Naive B cell (primary cell): ENCODE measurements at regions not wholly inside any gene's neighbourhood (a gene's known extent, or its start where the extent isn't known, plus 50 kb on each side); places are given as distances from the start of the nearest gene placed in this dataset.
"Not testable (repeated sequence)": the region's sequence is repeated elsewhere in the genome, so short reads cannot be mapped to it uniquely, and the experiment has no call there.

ENCODE experiments used
- ATAC-seq, 2 donors: fragments of 150-1000 bp; cut with Tn5 transposase; 2 replicates each; pipeline ENCODE4 v1.10.0; 2021; ENCODE audit warnings: low read depth in 2 of 2, mild to moderate bottlenecking in 2 of 2, moderate library complexity in 2 of 2
- DNase-seq: peaks from one replicate; pipeline ENCODE4 v3.0.0; 2022
- H3K27ac Mint-ChIP-seq, 6 donors: one replicate each; pipeline ENCODE4 v1.8.0; 2020 to 2022; ENCODE audit warnings: mild to moderate bottlenecking in 6 of 6, mixed read lengths in 6 of 6, moderate library complexity in 5 of 6, inconsistent platforms in 2 of 6
- H3K27me3 Mint-ChIP-seq, 3 donors: one replicate each; pipeline ENCODE4 v1.8.0; 2021 to 2022; ENCODE audit warnings: mixed read lengths in 3 of 3, mild to moderate bottlenecking in 1 of 3
- H3K36me3 Mint-ChIP-seq, 2 donors: one replicate each; pipeline ENCODE4 v1.8.0; 2020 to 2022; ENCODE audit warnings: mixed read lengths in 2 of 2, inconsistent platforms in 1 of 2, mild to moderate bottlenecking in 1 of 2
- H3K4me1 Mint-ChIP-seq, 3 donors: one replicate each; pipeline ENCODE4 v1.8.0; 2020 to 2022; ENCODE audit warnings: mixed read lengths in 3 of 3, inconsistent platforms in 1 of 3, mild to moderate bottlenecking in 1 of 3, moderate library complexity in 1 of 3
- H3K4me3 Mint-ChIP-seq, 8 donors: one replicate each; pipeline ENCODE4 v1.8.0; 2020 to 2022; ENCODE audit warnings: mild to moderate bottlenecking in 8 of 8, mixed read lengths in 8 of 8, moderate library complexity in 8 of 8, inconsistent platforms in 2 of 8
- H3K9me3 Mint-ChIP-seq, 7 donors: one replicate each; pipeline ENCODE4 v1.8.0; 2020 to 2022; ENCODE audit warnings: mixed read lengths in 7 of 7, mild to moderate bottlenecking in 5 of 7, inconsistent platforms in 2 of 7, moderate library complexity in 1 of 7

DNA sequence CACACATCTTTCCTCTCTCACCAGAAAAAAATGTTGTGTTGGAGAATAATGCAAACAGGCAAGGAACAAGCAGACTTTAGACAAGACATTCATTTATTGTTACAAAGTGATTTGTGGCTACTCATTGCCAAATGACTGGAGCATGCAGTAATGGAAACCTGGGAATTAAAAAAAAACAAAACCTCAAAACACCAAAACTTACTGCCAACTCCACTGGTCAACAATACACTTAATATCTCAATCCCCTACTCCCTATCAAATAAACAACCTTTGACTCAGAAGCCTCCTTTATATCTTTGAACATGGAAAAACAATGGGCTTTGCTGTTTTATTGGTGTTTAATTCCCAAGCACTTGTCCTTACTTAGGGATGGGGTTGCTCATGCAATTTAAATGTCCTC lies 112.8 kb downstream of the POSTN start:
- ATAC-seq = no peak
- DNase-seq = no peak
- H3K4me1 Mint-ChIP-seq = no peaks in the 10 kb centered on the region
- H3K27ac Mint-ChIP-seq = no peak overlapping the region
- no peaks in the 10 kb centered on the region for H3K36me3 Mint-ChIP-seq
- H3K4me3 Mint-ChIP-seq = no peak overlapping the region
- peaks cover 0 to 2% (median 0%) of the 10 kb centered on the region in 7 donors for H3K9me3 Mint-ChIP-seq
- H3K27me3 Mint-ChIP-seq = no peaks in the 10 kb centered on the region

- Mint-ChIP-seq H3K9me3 (peaks cover 0 to 4% (median 0%) of the 10 kb centered on the region in 7 donors), H3K27ac (no peak overlapping the region), H3K36me3 (no peaks in the 10 kb centered on the region)
Measured at GRCh38 chr13:37484056-37484455, 114.5 kb downstream of the POSTN start.

DNA sequence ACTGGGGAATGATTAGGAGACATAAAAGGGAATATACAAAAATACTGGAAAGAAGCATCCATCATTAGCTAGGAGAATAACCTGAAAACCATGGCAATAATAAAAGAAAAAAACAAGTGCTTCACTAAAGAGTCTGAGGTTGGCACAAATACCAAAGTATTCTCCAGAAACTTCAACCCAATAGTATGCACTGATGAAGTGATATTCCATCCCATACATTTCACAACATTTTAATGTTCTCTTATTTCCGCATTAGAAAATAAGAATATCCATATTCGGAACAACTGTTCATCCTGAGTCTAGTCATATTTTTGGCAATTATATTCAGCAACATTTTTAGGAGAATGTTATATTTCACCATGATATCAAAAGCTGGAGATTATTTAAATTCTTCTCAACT lies 116.2 kb downstream of the POSTN start:
- Mint-ChIP-seq H3K4me1 (no peaks in the 10 kb centered on the region), H3K9me3 (peaks cover 0 to 4% (median 0%) of the 10 kb centered on the region in 7 donors), H3K36me3 (no peaks in the 10 kb centered on the region), H3K4me3 (no peak overlapping the region), H3K27ac (no peak overlapping the region), H3K27me3 (no peaks in the 10 kb centered on the region)
- DNase-seq (no peak), ATAC-seq (no peak)

More at GRCh38 chr13:37484056-37484455, 114.5 kb downstream of the POSTN start:
- no peak for DNase-seq
- Mint-ChIP-seq H3K4me3 (no peak overlapping the region), H3K4me1 (no peaks in the 10 kb centered on the region), H3K27me3 (no peaks in the 10 kb centered on the region)
- ATAC-seq = no peak

- ATAC-seq (no peak), DNase-seq (no peak)
- Mint-ChIP-seq H3K36me3 (no peaks in the 10 kb centered on the region), H3K27me3 (no peaks in the 10 kb centered on the region), H3K9me3 (peaks cover 0 to 4% (median 0%) of the 10 kb centered on the region in 7 donors), H3K4me3 (no peak overlapping the region), H3K4me1 (no peaks in the 10 kb centered on the region), H3K27ac (no peak overlapping the region)
Measured at GRCh38 chr13:37481885-37482227, 116.7 kb downstream of the POSTN start.

GRCh38 chr13:37481011-37481884 lies 117.3 kb downstream of the POSTN start:
- Mint-ChIP-seq H3K27ac (no peak overlapping the region), H3K4me1 (no peaks in the 10 kb centered on the region), H3K9me3 (peaks cover 0 to 4% (median 0%) of the 10 kb centered on the region in 7 donors), H3K4me3 (no peak overlapping the region), H3K36me3 (no peaks in the 10 kb centered on the region), H3K27me3 (no peaks in the 10 kb centered on the region)
- ATAC-seq (no peak), DNase-seq (no peak)

DNA sequence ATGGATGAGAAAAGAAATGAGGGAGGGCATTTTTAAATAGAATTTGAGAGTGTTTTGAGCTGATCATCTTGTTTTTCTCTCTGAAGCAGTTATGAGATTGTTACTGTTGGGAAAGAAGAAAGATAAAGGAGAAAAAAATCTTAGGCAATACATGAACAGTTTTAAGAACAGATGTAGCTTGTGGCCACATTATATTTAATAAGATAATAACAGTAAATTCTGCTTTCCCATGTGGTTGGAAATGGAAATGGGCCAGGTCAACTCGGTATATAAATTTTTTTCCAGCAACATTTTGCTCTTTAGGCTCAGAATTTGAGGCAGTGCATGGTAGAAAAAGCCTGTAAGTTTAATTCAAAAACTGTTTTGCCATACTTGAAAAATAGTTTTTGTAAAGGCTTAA lies 118.7 kb downstream of the POSTN start:
- Mint-ChIP-seq H3K4me3 (no peak overlapping the region), H3K4me1 (no peaks in the 10 kb centered on the region), H3K36me3 (no peaks in the 10 kb centered on the region), H3K9me3 (peaks cover 0 to 4% (median 0%) of the 10 kb centered on the region in 7 donors), H3K27ac (no peak overlapping the region), H3K27me3 (no peaks in the 10 kb centered on the region)
- ATAC-seq = no peak
- DNase-seq = no peak

- ATAC-seq (no peak), DNase-seq (no peak)
- H3K27me3 Mint-ChIP-seq = no peaks in the 10 kb centered on the region
- H3K36me3 Mint-ChIP-seq = no peaks in the 10 kb centered on the region
- no peak overlapping the region for H3K27ac Mint-ChIP-seq
- H3K4me3 Mint-ChIP-seq = no peak overlapping the region
- no peaks in the 10 kb centered on the region for H3K4me1 Mint-ChIP-seq
- H3K9me3 Mint-ChIP-seq = peaks cover 1 to 10% (median 2%) of the 10 kb centered on the region in 7 donors
Measured at GRCh38 chr13:37476874-37477273, 121.7 kb downstream of the POSTN start.

DNA sequence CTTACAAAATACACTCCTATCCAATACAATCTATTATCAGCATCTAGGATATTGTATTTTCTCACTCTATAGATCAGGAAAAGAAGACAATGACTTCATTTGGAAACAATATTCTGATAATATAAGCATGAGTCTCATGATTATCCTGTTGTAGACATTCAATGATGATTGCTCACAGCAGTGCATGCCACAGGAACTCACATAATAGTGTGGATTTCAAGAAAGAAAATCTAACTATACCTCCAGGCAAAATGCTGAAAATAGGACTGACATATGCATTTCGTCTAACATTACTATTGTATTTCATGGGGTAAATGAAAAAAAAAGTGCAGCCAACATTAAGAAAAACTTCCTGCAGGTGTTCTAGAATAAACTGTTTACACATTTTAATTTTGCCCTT lies 122.6 kb downstream of the POSTN start:
- Mint-ChIP-seq H3K4me1 (no peaks in the 10 kb centered on the region), H3K9me3 (peaks cover 2 to 9% (median 3%) of the 10 kb centered on the region in 7 donors)

DNA sequence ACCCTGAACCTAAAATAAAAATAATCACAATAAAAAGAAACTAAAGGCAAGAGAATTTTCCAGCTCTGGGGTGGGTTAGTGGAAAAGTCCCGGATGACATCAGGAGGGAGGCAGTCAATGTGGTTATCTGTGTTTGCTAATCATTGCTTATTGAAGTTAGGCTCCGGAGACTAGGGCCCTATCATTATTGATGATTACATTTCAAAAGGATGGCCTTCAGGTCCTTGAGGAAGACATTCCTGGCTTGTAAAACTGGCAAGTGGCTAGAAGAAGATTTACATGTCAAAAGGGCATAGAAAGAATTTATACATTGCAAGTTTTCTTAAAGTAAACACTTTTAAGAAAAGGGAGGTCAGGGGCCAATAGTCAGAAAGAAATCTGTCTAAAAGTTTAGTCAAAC lies 123.4 kb downstream of the POSTN start:
- Mint-ChIP-seq H3K4me3 (no peak overlapping the region), H3K36me3 (no peaks in the 10 kb centered on the region), H3K9me3 (peaks cover 2 to 9% (median 3%) of the 10 kb centered on the region in 7 donors), H3K27me3 (no peaks in the 10 kb centered on the region), H3K27ac (no peak overlapping the region), H3K4me1 (no peaks in the 10 kb centered on the region)
- ATAC-seq (no peak), DNase-seq (no peak)

More for the DNA sequence above, 122.6 kb downstream of the POSTN start:
- Mint-ChIP-seq H3K36me3 (no peaks in the 10 kb centered on the region), H3K27me3 (no peaks in the 10 kb centered on the region), H3K27ac (no peak overlapping the region), H3K4me3 (no peak overlapping the region)
- no peak for ATAC-seq
- DNase-seq = no peak

DNA sequence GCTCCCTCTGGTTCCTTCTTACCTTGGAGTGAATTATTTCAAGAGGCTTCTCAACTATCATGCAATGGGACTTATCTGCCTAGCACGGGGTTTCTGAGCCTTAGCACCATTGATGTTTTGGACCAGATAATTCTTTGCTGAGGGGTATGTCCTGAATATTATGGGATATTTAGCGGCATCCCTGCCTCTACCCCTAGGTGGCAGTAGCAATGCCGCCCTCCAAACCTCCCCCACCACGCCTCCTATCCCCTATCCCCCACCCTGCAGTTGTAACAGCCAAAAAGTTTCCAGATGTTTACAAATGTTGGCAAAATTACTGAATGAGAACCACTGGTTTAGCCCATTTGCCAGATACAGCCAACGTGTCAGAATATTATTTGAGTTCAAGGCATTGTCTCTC lies 125.5 kb downstream of the POSTN start:
- H3K9me3 Mint-ChIP-seq = peaks cover 0 to 7% (median 2%) of the 10 kb centered on the region in 7 donors
- H3K36me3 Mint-ChIP-seq = no peaks in the 10 kb centered on the region
- no peaks in the 10 kb centered on the region for H3K27me3 Mint-ChIP-seq
- DNase-seq (no peak), ATAC-seq (no peak)
- H3K27ac Mint-ChIP-seq = no peak overlapping the region
- no peaks in the 10 kb centered on the region for H3K4me1 Mint-ChIP-seq
- H3K4me3 Mint-ChIP-seq = no peak overlapping the region

- H3K4me1 Mint-ChIP-seq, DNase-seq, H3K9me3 Mint-ChIP-seq, H3K27ac Mint-ChIP-seq, H3K4me3 Mint-ChIP-seq, H3K27me3 Mint-ChIP-seq, H3K36me3 Mint-ChIP-seq, ATAC-seq: not testable (repeated sequence)
Measured at GRCh38 chr13:37472266-37472665, 126.3 kb downstream of the POSTN start.

DNA sequence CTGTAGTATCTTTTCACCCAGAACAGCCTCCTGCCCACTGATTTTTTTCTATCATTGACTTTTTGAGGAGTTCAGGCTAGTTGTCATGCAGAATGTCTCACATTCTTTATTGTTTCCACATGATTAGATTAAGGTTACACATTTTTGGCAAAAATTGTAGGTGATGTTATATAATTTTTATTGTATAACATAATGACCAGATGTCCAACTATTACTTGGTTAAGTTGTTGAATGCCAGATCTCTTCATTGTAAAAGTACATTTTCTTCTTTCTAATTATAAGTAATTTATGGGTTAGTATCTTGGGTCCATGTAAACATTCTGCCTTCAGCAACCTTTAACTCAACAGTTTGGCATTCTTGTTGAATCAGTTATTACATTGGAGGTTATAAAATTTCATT lies 138.4 kb downstream of the POSTN start:
- Mint-ChIP-seq H3K9me3 (peaks cover 0 to 5% (median 3%) of the 10 kb centered on the region in 7 donors), H3K27ac (no peak overlapping the region), H3K27me3 (no peaks in the 10 kb centered on the region), H3K4me1 (no peaks in the 10 kb centered on the region), H3K36me3 (no peaks in the 10 kb centered on the region), H3K4me3 (no peak overlapping the region)
- ATAC-seq = no peak
- no peak for DNase-seq

GRCh38 chr13:37457612-37458011 lies 141.0 kb downstream of the POSTN start:
- Mint-ChIP-seq H3K4me1 (no peaks in the 10 kb centered on the region), H3K27ac (no peak overlapping the region), H3K36me3 (no peaks in the 10 kb centered on the region), H3K27me3 (no peaks in the 10 kb centered on the region), H3K9me3 (peaks cover 5 to 11% (median 8%) of the 10 kb centered on the region in 7 donors), H3K4me3 (no peak overlapping the region)
- ATAC-seq (no peak), DNase-seq (no peak)

- no peak overlapping the region for H3K27ac Mint-ChIP-seq
- no peaks in the 10 kb centered on the region for H3K27me3 Mint-ChIP-seq
- no peak for ATAC-seq
Measured at GRCh38 chr13:37456506-37456905, 142.1 kb downstream of the POSTN start.

More at GRCh38 chr13:37456506-37456905, 142.1 kb downstream of the POSTN start:
- no peak for DNase-seq
- Mint-ChIP-seq H3K4me3 (no peak overlapping the region), H3K9me3 (peaks cover 5 to 10% (median 8%) of the 10 kb centered on the region in 7 donors), H3K36me3 (no peaks in the 10 kb centered on the region), H3K4me1 (no peaks in the 10 kb centered on the region)
